Endothelial cell of umbilical vein (primary cell): ENCODE measurements at regions not wholly inside any gene's neighbourhood (a gene's known extent, or its start where the extent isn't known, plus 50 kb on each side); places are given as distances from the start of the nearest gene placed in this dataset.
A peak's percentile ranks its signal among the peaks of the same experiment; 100 is the strongest.

Experiments
- BruUV-seq: library from RNA; stranded (reverse); fragments of 400-500 nt; replicated peaks from 2 replicates; lab custom pipeline; 2021; lab: Mats Ljungman, UMichigan
- CTCF ChIA-PET: fragments of 300-600, 350-600 bp; sonication (Branson Sonifier 250); formaldehyde crosslinking; loops from one replicate; lab custom pipeline; 2021; ENCODE audit warnings: antibody characterized with exemption, inconsistent platforms; lab: Charles Lee
- POLR2A ChIA-PET: fragments of 300-600, 350-600 bp; sonication (Branson Sonifier 250); formaldehyde crosslinking; loops from one replicate; lab custom pipeline; 2021; ENCODE audit warnings: antibody characterized with exemption, inconsistent platforms; lab: Charles Lee
- DNase-seq: peaks from one replicate; pipeline ENCODE4 v3.0.0-alpha.2; 2011; ENCODE audit warnings: low read depth, low spot score
- FAIRE-seq: peaks from 2 replicates; lab custom pipeline; 2011; peaks lifted over from hg19 to GRCh38; lab: Jason Lieb, UNC
- H2AFZ ChIP-seq: 2 replicates; pipeline ENCODE4 v1.6.0; 2012; ENCODE audit warnings: low read depth, low read length, control low read depth, inconsistent platforms
- H3K27ac ChIP-seq: 2 replicates; pipeline ENCODE4 v1.5.1; 2011; ENCODE audit warnings: low read depth, mild to moderate bottlenecking, control low read depth, low read length, moderate library complexity; ENCODE audit not compliant: insufficient read depth
- H3K27me3 ChIP-seq, 2 experiments: 2 replicates each; pipeline versions ENCODE4 v1.6.0 to v1.6.1; 2011; ENCODE audit warnings: low read length in 2 of 2, mixed read lengths in 1 of 2; ENCODE audit not compliant: control insufficient read depth in 2 of 2, insufficient read depth in 2 of 2
- H3K36me3 ChIP-seq, 2 experiments: 2 replicates in 1 of 2; 3 replicates in 1 of 2; pipeline ENCODE4 v1.5.1; 2011; ENCODE audit warnings: low read length in 2 of 2, mild to moderate bottlenecking in 1 of 2, moderate library complexity in 1 of 2; ENCODE audit not compliant: control insufficient read depth in 2 of 2, insufficient read depth in 2 of 2; ENCODE audit errors: extremely low read depth in 1 of 2
- H3K4me1 ChIP-seq: 3 replicates; pipeline ENCODE4 v1.5.1; 2011; ENCODE audit warnings: mild to moderate bottlenecking, low read length; ENCODE audit not compliant: control insufficient read depth, insufficient read depth; ENCODE audit errors: extremely low read depth
- H3K4me2 ChIP-seq: 2 replicates; pipeline ENCODE4 v1.6.1; 2011; ENCODE audit warnings: low read length, control low read depth, mixed read lengths; ENCODE audit not compliant: insufficient read depth
- H3K4me3 ChIP-seq, 3 experiments: fragments of 200-600 bp in 1 of 3; sonication (generic), shearing (Covaris generic) in 1 of 3; replicated peaks in 1 of 3; 2 replicates each; pipeline ENCODE4 v1.5.1; 2011 to 2016; ENCODE audit warnings: control low read depth in 3 of 3, low read length in 3 of 3, mild to moderate bottlenecking in 2 of 3, inconsistent platforms in 1 of 3, low read depth in 1 of 3, moderate library complexity in 1 of 3; ENCODE audit not compliant: insufficient read depth in 1 of 3
- H3K79me2 ChIP-seq: 2 replicates; pipeline ENCODE4 v1.6.0; 2012; ENCODE audit warnings: low read length, inconsistent platforms; ENCODE audit not compliant: control insufficient read depth, insufficient read depth
- H3K9ac ChIP-seq: replicated peaks from 2 replicates; pipeline ENCODE3; 2011; ENCODE audit warnings: low read length, control low read depth; ENCODE audit not compliant: insufficient read depth; ENCODE audit errors: extremely low read depth
- H3K9me1 ChIP-seq: replicated peaks from 3 replicates; pipeline ENCODE4 v1.6.0; 2011; ENCODE audit warnings: mild to moderate bottlenecking, low read length; ENCODE audit not compliant: control insufficient read depth, insufficient read depth; ENCODE audit errors: extremely low read depth
- H3K9me3 ChIP-seq: replicated peaks from 2 replicates; pipeline ENCODE4 v1.5.1; 2012; ENCODE audit warnings: low read length, inconsistent platforms; ENCODE audit not compliant: control insufficient read depth, insufficient read depth
- H4K20me1 ChIP-seq: replicated peaks from 2 replicates; pipeline ENCODE3; 2011; ENCODE audit warnings: mild to moderate bottlenecking, low read length; ENCODE audit not compliant: control insufficient read depth, insufficient read depth; ENCODE audit errors: extremely low read depth
- CTCF ChIP-seq, 2 donors: IDR thresholded peaks; 1 replicate in 1 of 2; 2 replicates in 1 of 2; pipeline ENCODE4 v1.5.1; 2011; ENCODE audit warnings: low read length in 2 of 2, mild to moderate bottlenecking in 2 of 2, moderate library complexity in 2 of 2, control low read depth in 1 of 2, inconsistent platforms in 1 of 2, low read depth in 1 of 2; ENCODE audit not compliant: insufficient read depth in 1 of 2; ENCODE audit errors: extremely low read depth in 1 of 2
- EZH2 ChIP-seq: IDR thresholded peaks from 2 replicates; pipeline ENCODE4 v1.6.1; 2012; ENCODE audit warnings: borderline replicate concordance, low read depth, mild to moderate bottlenecking, moderate library complexity, low read length, inconsistent platforms; ENCODE audit not compliant: severe bottlenecking
- FOS ChIP-seq: IDR thresholded peaks from 2 replicates; pipeline ENCODE4 v1.6.1; 2011; ENCODE audit warnings: mild to moderate bottlenecking, low read length, moderate library complexity, borderline replicate concordance; ENCODE audit not compliant: insufficient read depth
- GATA2 ChIP-seq: IDR thresholded peaks from 2 replicates; pipeline ENCODE4 v1.7.0; 2011; ENCODE audit warnings: low read depth, mild to moderate bottlenecking, moderate library complexity, mixed read lengths, low read length; ENCODE audit not compliant: insufficient read length, insufficient read depth
- JUN ChIP-seq: IDR thresholded peaks from 2 replicates; pipeline ENCODE4 v1.6.1; 2011; ENCODE audit warnings: borderline replicate concordance, low read depth; ENCODE audit not compliant: insufficient read length, insufficient read depth
- MAX ChIP-seq: IDR thresholded peaks from 2 replicates; pipeline ENCODE4 v1.6.1; 2011; ENCODE audit not compliant: insufficient read depth, insufficient read length
- MYC ChIP-seq: IDR thresholded peaks from one replicate; pipeline ENCODE4 v1.6.1; 2011; ENCODE audit warnings: mild to moderate bottlenecking, low read depth, low read length
- POLR2A ChIP-seq: IDR thresholded peaks from 2 replicates; pipeline ENCODE4 v1.6.1; 2012; ENCODE audit warnings: low read depth, mild to moderate bottlenecking, control low read depth, low read length
- POLR2AphosphoS5 ChIP-seq: IDR thresholded peaks from 2 replicates; pipeline ENCODE4 v1.6.1; 2012; ENCODE audit warnings: low read depth, mild to moderate bottlenecking, control low read depth, low read length, moderate library complexity; ENCODE audit not compliant: insufficient read depth
- dilution Hi-C: fragments of 300-500 bp; cut with MboI; formaldehyde crosslinking; loops from one replicate; pipeline ENCODE4 v1.15.0; 2019; ENCODE audit warnings: low sequenced_read_pairs; ENCODE audit not compliant: extremely low pct_ligation_motif_present
- intact Hi-C: fragments of 100-400 bp; cut with micrococcal nuclease; formaldehyde crosslinking; loops from one replicate; pipeline ENCODE4 v1.10.0; 2022

GRCh38 chr16:59469266-59469665 is 735.1 kb upstream of the GOT2 start:
- intact Hi-C loops (no loop called here), dilution Hi-C loops (no loop called here)
- CTCF ChIA-PET = interaction anchor here (0.9 to 1.6 kb wide), 2 partner anchors 10 to 15 kb away, joined by 3 to 7 read pairs; no protein-coding TSS in a partner anchor
- POLR2A ChIA-PET = no interaction called here
- Histone ChIP-seq H2AFZ (no peak overlapping the region), H3K36me3 (no peaks in the 10 kb centered on the region), H3K4me3 (no peak overlapping the region), H4K20me1 (no peaks in the 10 kb centered on the region), H3K9ac (no peak overlapping the region), H3K27ac (no peak overlapping the region), H3K27me3 (no peaks in the 10 kb centered on the region), H3K9me3 (no peaks in the 10 kb centered on the region), H3K79me2 (no peaks in the 10 kb centered on the region), H3K4me1 (no peaks in the 10 kb centered on the region), H3K9me1 (no peaks in the 10 kb centered on the region), H3K4me2 (no peak overlapping the region)
- BruUV-seq = no TSS peak
- DNase-seq = no peak
- TF ChIP-seq POLR2A (no peak), GATA2 (no peak), JUN (no peak), FOS (no peak), MAX (no peak), POLR2AphosphoS5 (no peak), MYC (no peak), EZH2 (no peak)
- no peak for FAIRE-seq

DNA sequence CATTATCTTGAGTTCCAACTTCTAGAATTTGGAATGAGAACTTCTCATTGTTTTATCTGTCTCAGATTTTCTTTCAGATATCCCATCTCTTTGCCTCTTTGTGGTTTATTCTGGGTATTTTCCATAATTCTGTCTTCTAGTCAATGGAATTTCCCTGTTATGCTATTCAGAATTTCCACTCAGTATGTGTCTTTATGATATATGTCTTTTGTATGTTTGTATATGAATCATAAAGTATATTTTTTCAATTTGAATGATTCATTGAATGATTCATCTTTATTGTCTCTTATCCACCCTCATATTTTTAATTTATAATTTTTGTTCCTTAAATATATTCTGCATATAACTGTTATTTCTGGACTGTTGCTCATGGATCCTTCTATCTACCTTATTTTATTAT is 729.7 kb upstream of the GOT2 start:
- Histone ChIP-seq H3K4me3 (no peak overlapping the region), H3K79me2 (no peaks in the 10 kb centered on the region), H2AFZ (no peak overlapping the region), H3K27me3 (no peaks in the 10 kb centered on the region), H3K4me2 (no peak overlapping the region), H4K20me1 (no peaks in the 10 kb centered on the region), H3K9me1 (no peaks in the 10 kb centered on the region), H3K9me3 (no peaks in the 10 kb centered on the region), H3K4me1 (peaks cover 5% of the 10 kb centered on the region), H3K27ac (peak overlapping the region; percentile 5), H3K36me3 (no peaks in the 10 kb centered on the region), H3K9ac (no peak overlapping the region)
- intact Hi-C loops = loop anchor here (2.0 kb wide), 1 partner anchor 15 kb away; no protein-coding TSS in a partner anchor
- dilution Hi-C loops = no loop called here
- DNase-seq (peak; percentile 54), FAIRE-seq (no peak)
- no TSS peak for BruUV-seq
- TF ChIP-seq MAX (no peak), JUN (no peak), EZH2 (no peak), GATA2 (peak; percentile 18), POLR2A (no peak), FOS (peak; percentile 69), POLR2AphosphoS5 (no peak), MYC (no peak), CTCF (IDR thresholded peaks at IDR 0.05; ENCODE audit: extremely low read depth in 1 of 2, insufficient read depth in 1 of 2, low read depth in 1 of 2, low read length in 2 of 2) (no peak)
- CTCF ChIA-PET = no interaction called here
- POLR2A ChIA-PET = no interaction called here
